ENCODE measurements at regions not wholly inside any gene's neighbourhood (a gene's known extent, or its start where the extent isn't known, plus 50 kb on each side); places are given as distances from the start of the nearest gene placed in this dataset.

DNA sequence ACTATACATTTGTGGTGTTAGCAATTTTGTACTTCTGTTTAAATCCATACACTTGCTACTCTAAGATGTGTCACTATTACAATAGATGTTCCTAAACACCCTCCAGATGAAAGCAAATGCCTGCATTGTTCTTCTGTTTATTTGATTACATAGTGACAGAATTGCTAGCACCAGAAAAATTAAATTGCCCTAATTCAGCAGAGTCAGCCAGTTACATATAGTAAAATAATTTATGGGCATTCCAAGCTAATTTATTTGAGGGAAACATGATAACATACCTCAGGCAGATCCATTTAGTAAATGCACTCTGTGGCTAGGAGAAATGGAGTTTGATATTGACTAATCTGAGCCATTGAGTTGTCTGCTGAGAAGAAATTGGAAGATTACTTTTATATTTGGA is 347.1 kb upstream of the FSIP2 start (continued):
- TF ChIP-seq GTF2A2 (tag; IDR thresholded peaks at IDR 0.05): no peak

DNA sequence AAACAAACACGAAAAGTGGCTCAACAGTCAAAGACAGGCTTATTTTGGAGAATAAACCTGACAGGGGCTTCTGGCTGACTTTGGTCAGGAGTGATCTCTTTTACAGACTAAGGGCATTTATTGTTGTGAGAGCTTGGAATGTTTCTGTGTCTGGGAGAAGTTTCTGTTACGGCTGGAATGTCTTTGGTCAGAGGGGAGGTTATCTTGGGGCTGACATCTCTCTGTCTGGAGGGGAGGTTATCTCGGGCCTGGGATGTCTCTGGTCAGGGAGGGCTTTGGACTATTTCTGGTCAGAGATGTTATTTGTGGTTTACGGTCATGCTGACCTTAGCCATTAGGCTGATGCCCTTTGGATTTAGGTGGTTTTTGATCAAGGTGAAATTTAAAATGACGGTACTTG is 345.5 kb upstream of the FSIP2 start:
- ATAC-seq (no peak), DNase-seq (ENCODE audit: extremely low read depth in 1 of 4, low spot score in 3 of 4) (no peak), FAIRE-seq (no peak)
- Histone ChIP-seq H3K4me3 (no peak overlapping the region), H3K27ac (ENCODE audit: extremely low read depth, low read depth, low read length) (no peak overlapping the region), H3K27me3 (ENCODE audit: control insufficient read depth in 2 of 2, insufficient read depth in 2 of 2, low read length in 2 of 2) (no peaks in the 10 kb centered on the region), H4K20me1 (replicated peaks; ENCODE audit: control insufficient read depth, insufficient read depth, low read length) (no peaks in the 10 kb centered on the region), H3K4me2 (ENCODE audit: insufficient read depth, low read length) (no peak overlapping the region), H3K36me3 (ENCODE audit: control insufficient read depth, insufficient read depth, low read length) (no peaks in the 10 kb centered on the region), H2AFZ (ENCODE audit: low read depth, low read length) (no peak overlapping the region), H3K9me3 (replicated peaks; ENCODE audit: control insufficient read depth, insufficient read depth, low read depth, low read length) (no peaks in the 10 kb centered on the region), H3K79me2 (ENCODE audit: control insufficient read depth, insufficient read depth, low read length) (no peaks in the 10 kb centered on the region), H3K9ac (ENCODE audit: insufficient read depth in 1 of 2, low read depth in 2 of 2, low read length in 2 of 2) (no peak overlapping the region), H3K9me1 (ENCODE audit: control insufficient read depth, insufficient read depth, low read length) (no peaks in the 10 kb centered on the region), H3K4me1 (replicated peaks in 1 of 2; ENCODE audit: control insufficient read depth in 2 of 2, insufficient read depth in 2 of 2, low read length in 2 of 2) (no peaks in the 10 kb centered on the region)
- intact Hi-C loops (cut with micrococcal nuclease) (no loop called here), in situ Hi-C loops (cut with MboI) (no loop called here)
- BruUV-seq (replicated peaks): no TSS peak
- WGBS (ENCODE audit: insufficient coverage, low coverage, missing lambda C conversion rate): 0% methylated on average over 5 of the region's 5 CpGs
- ChIA-PET POLR2A (no interaction called here), CTCF (ENCODE audit: low intra/inter-chr PET ratio) (no interaction called here)
- TF ChIP-seq KHSRP (IDR thresholded peaks at IDR 0.05): no peak
- TF ChIP-seq JUND (IDR thresholded peaks at IDR 0.05; ENCODE audit: borderline replicate concordance, low read depth, low read length): no peak
- TF ChIP-seq JUND (tag; IDR thresholded peaks at IDR 0.05; ENCODE audit: borderline replicate concordance, low read depth, low read length): no peak
- no peak for TF ChIP-seq SMAD1 (IDR thresholded peaks at IDR 0.05; ENCODE audit: low read depth, low read length, partially characterized antibody)
- TF ChIP-seq, protein P1, sequence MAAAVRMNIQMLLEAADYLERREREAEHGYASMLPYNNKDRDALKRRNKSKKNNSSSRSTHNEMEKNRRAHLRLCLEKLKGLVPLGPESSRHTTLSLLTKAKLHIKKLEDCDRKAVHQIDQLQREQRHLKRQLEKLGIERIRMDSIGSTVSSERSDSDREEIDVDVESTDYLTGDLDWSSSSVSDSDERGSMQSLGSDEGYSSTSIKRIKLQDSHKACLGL (CRISPR knock-in tag; IDR thresholded peaks at IDR 0.05; ENCODE audit: borderline replicate concordance, poor library complexity, severe bottlenecking): no peak
- no peak for TF ChIP-seq NCOA4 (IDR thresholded peaks at IDR 0.05; ENCODE audit: partially characterized antibody)
- TF ChIP-seq, protein P2, sequence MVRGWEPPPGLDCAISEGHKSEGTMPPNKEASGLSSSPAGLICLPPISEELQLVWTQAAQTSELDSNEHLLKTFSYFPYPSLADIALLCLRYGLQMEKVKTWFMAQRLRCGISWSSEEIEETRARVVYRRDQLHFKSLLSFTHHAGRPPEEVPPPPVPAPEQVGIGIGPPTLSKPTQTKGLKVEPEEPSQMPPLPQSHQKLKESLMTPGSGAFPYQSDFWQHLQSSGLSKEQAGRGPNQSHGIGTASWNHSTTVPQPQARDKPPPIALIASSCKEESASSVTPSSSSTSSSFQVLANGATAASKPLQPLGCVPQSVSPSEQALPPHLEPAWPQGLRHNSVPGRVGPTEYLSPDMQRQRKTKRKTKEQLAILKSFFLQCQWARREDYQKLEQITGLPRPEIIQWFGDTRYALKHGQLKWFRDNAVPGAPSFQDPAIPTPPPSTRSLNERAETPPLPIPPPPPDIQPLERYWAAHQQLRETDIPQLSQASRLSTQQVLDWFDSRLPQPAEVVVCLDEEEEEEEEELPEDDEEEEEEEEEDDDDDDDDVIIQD (CRISPR knock-in tag; IDR thresholded peaks at IDR 0.05): no peak
- TF ChIP-seq, protein P3, sequence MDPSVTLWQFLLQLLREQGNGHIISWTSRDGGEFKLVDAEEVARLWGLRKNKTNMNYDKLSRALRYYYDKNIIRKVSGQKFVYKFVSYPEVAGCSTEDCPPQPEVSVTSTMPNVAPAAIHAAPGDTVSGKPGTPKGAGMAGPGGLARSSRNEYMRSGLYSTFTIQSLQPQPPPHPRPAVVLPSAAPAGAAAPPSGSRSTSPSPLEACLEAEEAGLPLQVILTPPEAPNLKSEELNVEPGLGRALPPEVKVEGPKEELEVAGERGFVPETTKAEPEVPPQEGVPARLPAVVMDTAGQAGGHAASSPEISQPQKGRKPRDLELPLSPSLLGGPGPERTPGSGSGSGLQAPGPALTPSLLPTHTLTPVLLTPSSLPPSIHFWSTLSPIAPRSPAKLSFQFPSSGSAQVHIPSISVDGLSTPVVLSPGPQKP (CRISPR knock-in tag; IDR thresholded peaks at IDR 0.05): no peak
- no peak for TF ChIP-seq ZNF785 (CRISPR knock-in tag; IDR thresholded peaks at IDR 0.05)
- no peak for TF ChIP-seq CBX8 (IDR thresholded peaks at IDR 0.05; ENCODE audit: borderline replicate concordance, extremely low read depth, low read depth, low read length, poor library complexity, severe bottlenecking)
- TF ChIP-seq ZNF561 (CRISPR knock-in tag; conservative IDR thresholded peaks at IDR 0.05): no peak
- no peak for TF ChIP-seq ZNF311 (CRISPR knock-in tag; IDR thresholded peaks at IDR 0.05)
- TF ChIP-seq, protein P4, sequence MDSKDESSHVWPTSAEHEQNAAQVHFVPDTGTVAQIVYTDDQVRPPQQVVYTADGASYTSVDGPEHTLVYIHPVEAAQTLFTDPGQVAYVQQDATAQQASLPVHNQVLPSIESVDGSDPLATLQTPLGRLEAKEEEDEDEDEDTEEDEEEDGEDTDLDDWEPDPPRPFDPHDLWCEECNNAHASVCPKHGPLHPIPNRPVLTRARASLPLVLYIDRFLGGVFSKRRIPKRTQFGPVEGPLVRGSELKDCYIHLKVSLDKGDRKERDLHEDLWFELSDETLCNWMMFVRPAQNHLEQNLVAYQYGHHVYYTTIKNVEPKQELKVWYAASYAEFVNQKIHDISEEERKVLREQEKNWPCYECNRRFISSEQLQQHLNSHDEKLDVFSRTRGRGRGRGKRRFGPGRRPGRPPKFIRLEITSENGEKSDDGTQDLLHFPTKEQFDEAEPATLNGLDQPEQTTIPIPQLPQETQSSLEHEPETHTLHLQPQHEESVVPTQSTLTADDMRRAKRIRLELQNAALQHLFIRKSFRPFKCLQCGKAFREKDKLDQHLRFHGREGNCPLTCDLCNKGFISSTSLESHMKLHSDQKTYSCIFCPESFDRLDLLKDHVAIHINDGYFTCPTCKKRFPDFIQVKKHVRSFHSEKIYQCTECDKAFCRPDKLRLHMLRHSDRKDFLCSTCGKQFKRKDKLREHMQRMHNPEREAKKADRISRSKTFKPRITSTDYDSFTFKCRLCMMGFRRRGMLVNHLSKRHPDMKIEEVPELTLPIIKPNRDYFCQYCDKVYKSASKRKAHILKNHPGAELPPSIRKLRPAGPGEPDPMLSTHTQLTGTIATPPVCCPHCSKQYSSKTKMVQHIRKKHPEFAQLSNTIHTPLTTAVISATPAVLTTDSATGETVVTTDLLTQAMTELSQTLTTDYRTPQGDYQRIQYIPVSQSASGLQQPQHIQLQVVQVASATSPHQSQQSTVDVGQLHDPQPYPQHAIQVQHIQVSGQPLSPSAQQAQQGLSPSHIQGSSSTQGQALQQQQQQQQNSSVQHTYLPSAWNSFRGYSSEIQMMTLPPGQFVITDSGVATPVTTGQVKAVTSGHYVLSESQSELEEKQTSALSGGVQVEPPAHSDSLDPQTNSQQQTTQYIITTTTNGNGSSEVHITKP (IDR thresholded peaks at IDR 0.05; ENCODE audit: partially characterized antibody): no peak
- TF ChIP-seq STAT5B (CRISPR knock-in tag; IDR thresholded peaks at IDR 0.05): no peak
- no peak for TF ChIP-seq ZNF165 (CRISPR knock-in tag; IDR thresholded peaks at IDR 0.05; ENCODE audit: borderline replicate concordance)
